Stimulated activated naive CD8-positive, alpha-beta T cell treated with anti-CD3 and anti-CD28 coated beads, Interleukin-15, Interleukin-2, amounts not matched to agents 100 ng/mL and 50 ng/mL, for 24 hours (primary cell): ENCODE measurements at regions not wholly inside any gene's neighbourhood (a gene's known extent, or its start where the extent isn't known, plus 50 kb on each side); places are given as distances from the start of the nearest gene placed in this dataset.
"Not testable (repeated sequence)": the region's sequence is repeated elsewhere in the genome, so short reads cannot be mapped to it uniquely, and the experiment has no call there.

ENCODE experiments used
- H3K27ac Mint-ChIP-seq: one replicate; pipeline ENCODE4 v1.8.0; 2021; ENCODE audit warnings: mild to moderate bottlenecking, mixed read lengths
- H3K27me3 Mint-ChIP-seq: one replicate; pipeline ENCODE4 v1.8.0; 2021; ENCODE audit warnings: mixed read lengths
- H3K36me3 Mint-ChIP-seq: one replicate; pipeline ENCODE4 v1.8.0; 2021; ENCODE audit warnings: low read depth, mixed read lengths
- H3K4me1 Mint-ChIP-seq: one replicate; pipeline ENCODE4 v1.8.0; 2021; ENCODE audit warnings: low read depth, mixed read lengths
- H3K4me3 Mint-ChIP-seq: one replicate; pipeline ENCODE4 v1.8.0; 2021; ENCODE audit warnings: mild to moderate bottlenecking, mixed read lengths
- H3K9me3 Mint-ChIP-seq: one replicate; pipeline ENCODE4 v1.8.0; 2021; ENCODE audit warnings: mixed read lengths

GRCh38 chr14:97148021-97148420, 350.8 kb downstream of the VRK1 start:
- not testable (repeated sequence) for H3K27me3 Mint-ChIP-seq, H3K9me3 Mint-ChIP-seq, H3K36me3 Mint-ChIP-seq, H3K4me3 Mint-ChIP-seq, H3K27ac Mint-ChIP-seq, H3K4me1 Mint-ChIP-seq

DNA sequence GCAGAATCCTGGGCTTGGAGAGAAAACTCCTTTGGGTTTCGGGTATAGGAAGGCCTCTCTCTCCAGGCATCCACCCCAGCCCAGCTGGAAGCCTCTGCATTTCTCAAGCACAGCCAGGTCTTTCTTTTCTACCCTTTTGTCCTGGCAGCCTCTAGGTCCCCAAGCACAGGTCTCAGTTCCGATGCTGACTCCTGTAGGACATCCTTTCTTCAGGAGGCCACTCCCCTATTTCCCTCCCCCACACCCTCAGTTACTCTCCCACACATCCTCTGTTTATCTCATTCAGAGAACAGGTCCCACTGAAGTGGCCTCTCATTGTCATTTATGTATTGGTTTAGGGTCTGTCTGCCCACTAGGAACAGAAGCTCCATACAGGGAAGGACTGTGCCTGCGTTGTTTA, 352.6 kb downstream of the VRK1 start:
- H3K36me3 Mint-ChIP-seq: no peaks in the 10 kb centered on the region
- H3K4me1 Mint-ChIP-seq: no peaks in the 10 kb centered on the region
- H3K9me3 Mint-ChIP-seq: no peaks in the 10 kb centered on the region
- H3K27ac Mint-ChIP-seq: no peak overlapping the region
- no peak overlapping the region for H3K4me3 Mint-ChIP-seq
- H3K27me3 Mint-ChIP-seq: peaks cover 6% of the 10 kb centered on the region

GRCh38 chr14:97153527-97153926, 356.3 kb downstream of the VRK1 start:
- Mint-ChIP-seq H3K4me3 (no peak overlapping the region), H3K27ac (no peak overlapping the region)

DNA sequence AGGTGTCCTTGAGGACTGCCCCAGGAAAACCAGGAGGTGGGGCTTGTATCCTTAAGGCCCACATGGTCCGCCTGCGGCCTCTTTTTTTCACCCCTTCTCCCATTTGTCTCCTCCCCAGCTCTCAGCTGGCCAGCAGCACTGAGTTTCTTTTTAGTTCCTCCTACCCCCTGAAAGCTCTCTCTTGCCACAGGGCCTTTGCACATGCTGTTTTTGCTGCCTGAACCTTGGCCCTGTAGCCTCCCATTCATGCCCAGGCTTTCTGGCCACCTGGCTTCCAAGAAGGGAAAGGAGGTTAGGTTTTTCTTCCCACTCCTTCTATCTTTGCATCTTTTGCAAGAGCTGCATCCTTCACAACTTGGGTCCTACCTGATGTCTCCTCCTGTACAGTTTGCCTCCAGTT, 358.1 kb downstream of the VRK1 start:
- Mint-ChIP-seq H3K36me3 (no peaks in the 10 kb centered on the region), H3K4me3 (no peak overlapping the region), H3K4me1 (no peaks in the 10 kb centered on the region), H3K9me3 (peaks cover 10% of the 10 kb centered on the region), H3K27me3 (peaks cover 12% of the 10 kb centered on the region), H3K27ac (no peak overlapping the region)

More at GRCh38 chr14:97153527-97153926, 356.3 kb downstream of the VRK1 start:
- Mint-ChIP-seq H3K27me3 (peaks cover 12% of the 10 kb centered on the region), H3K9me3 (no peaks in the 10 kb centered on the region), H3K4me1 (no peaks in the 10 kb centered on the region), H3K36me3 (no peaks in the 10 kb centered on the region)

GRCh38 chr14:97155814-97156213, 358.6 kb downstream of the VRK1 start:
- Mint-ChIP-seq H3K36me3 (no peaks in the 10 kb centered on the region), H3K4me3 (no peak overlapping the region), H3K27ac (no peak overlapping the region), H3K4me1 (no peaks in the 10 kb centered on the region), H3K9me3 (peaks cover 10% of the 10 kb centered on the region), H3K27me3 (peaks cover 12% of the 10 kb centered on the region)

DNA sequence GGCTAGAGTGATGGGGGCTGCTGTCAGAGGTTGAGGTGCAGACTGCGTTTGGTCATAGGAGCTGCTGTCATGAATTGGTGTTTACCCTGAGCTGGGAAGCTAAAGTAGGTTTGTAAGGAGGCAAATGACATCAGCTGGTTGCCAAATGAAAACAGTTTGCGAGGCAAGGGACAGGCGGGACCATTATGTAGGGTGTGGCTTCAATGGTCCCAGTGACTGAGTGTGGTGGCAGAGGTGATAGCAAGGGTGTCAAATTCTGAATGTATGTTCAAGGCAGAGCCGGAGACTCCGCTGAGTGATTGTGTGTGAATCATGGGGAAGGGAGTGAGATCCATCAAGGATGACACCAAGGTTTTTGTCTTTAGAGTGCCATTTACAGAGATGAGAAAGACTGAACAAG, 359.5 kb downstream of the VRK1 start:
- Mint-ChIP-seq H3K27me3 (peaks cover 12% of the 10 kb centered on the region), H3K4me3 (no peak overlapping the region), H3K27ac (no peak overlapping the region), H3K36me3 (no peaks in the 10 kb centered on the region), H3K4me1 (no peaks in the 10 kb centered on the region), H3K9me3 (peaks cover 10% of the 10 kb centered on the region)

DNA sequence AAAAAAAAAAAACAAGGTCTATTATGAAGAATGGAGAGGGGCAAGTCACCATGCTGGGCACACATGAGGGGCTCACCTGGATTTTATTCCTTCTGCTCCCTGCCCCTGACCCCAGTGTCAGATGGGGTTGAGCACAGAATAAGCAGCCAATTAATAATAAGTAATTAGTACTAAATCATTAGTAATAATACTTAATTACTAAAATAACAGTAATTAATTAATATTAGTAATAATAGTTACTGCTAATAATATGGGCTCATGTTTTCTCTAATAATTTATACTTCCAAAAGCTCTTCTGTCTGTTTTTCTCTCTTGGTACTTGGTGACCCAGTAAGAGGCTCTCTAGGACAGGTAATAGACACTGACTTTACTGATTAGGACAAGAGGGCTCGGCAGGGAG, 360.9 kb downstream of the VRK1 start:
- H3K27me3 Mint-ChIP-seq: peaks cover 12% of the 10 kb centered on the region

DNA sequence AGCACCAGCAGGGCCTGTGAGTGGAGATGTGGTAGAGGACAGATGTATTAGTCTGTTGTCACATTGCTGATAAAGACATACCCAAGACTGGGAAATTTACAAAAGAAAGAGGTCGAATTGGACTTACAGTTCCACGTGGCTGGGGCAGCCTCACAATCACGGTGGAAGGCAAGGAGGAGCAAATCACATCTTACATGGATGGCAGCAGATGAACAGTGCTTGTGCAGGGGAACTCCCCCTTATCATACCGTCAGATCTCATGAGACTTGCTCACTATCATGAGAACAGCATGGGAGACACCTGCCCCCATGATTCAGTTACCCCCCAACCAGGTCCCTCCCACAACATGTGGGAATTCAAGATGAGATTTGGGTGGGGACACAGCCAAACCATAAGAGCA, 361.9 kb downstream of the VRK1 start:
- H3K4me3 Mint-ChIP-seq: no peak overlapping the region
- H3K4me1 Mint-ChIP-seq: no peaks in the 10 kb centered on the region
- H3K9me3 Mint-ChIP-seq: peaks cover 10% of the 10 kb centered on the region
- peaks cover 12% of the 10 kb centered on the region for H3K27me3 Mint-ChIP-seq
- no peak overlapping the region for H3K27ac Mint-ChIP-seq
- no peaks in the 10 kb centered on the region for H3K36me3 Mint-ChIP-seq

More for the DNA sequence above, 360.9 kb downstream of the VRK1 start:
- Mint-ChIP-seq H3K4me1 (no peaks in the 10 kb centered on the region), H3K36me3 (no peaks in the 10 kb centered on the region), H3K9me3 (peaks cover 10% of the 10 kb centered on the region), H3K4me3 (no peak overlapping the region), H3K27ac (no peak overlapping the region)

DNA sequence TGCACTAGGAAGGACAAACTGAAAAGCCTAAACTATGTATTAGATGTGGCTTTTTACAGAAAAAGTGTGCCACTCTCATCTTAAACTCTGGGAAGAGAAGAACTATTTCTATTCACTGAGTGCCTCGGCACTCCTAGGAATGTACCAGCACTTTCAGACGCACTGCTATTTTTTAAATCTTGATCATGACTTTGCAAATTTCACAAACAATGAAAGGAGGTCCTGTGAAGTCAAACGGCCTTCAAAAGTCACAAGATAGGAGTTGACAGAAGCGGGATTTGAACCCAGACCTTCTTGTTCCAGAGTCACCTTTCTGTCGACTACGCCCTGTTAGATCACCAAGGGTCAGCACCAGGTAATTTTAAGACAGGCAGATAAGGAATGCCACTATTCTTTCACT, 365.4 kb downstream of the VRK1 start:
- no peaks in the 10 kb centered on the region for H3K4me1 Mint-ChIP-seq
- peaks cover 10% of the 10 kb centered on the region for H3K9me3 Mint-ChIP-seq

GRCh38 chr14:97164021-97164420, 366.8 kb downstream of the VRK1 start:
- Mint-ChIP-seq H3K4me1 (no peaks in the 10 kb centered on the region), H3K36me3 (no peaks in the 10 kb centered on the region), H3K4me3 (no peak overlapping the region), H3K9me3 (peaks cover 6% of the 10 kb centered on the region), H3K27ac (no peak overlapping the region), H3K27me3 (no peaks in the 10 kb centered on the region)

More for the DNA sequence above, 365.4 kb downstream of the VRK1 start:
- no peaks in the 10 kb centered on the region for H3K27me3 Mint-ChIP-seq
- no peak overlapping the region for H3K4me3 Mint-ChIP-seq
- no peak overlapping the region for H3K27ac Mint-ChIP-seq
- no peaks in the 10 kb centered on the region for H3K36me3 Mint-ChIP-seq

- H3K4me1 Mint-ChIP-seq: no peaks in the 10 kb centered on the region
- H3K4me3 Mint-ChIP-seq: no peak overlapping the region
- no peaks in the 10 kb centered on the region for H3K27me3 Mint-ChIP-seq
- H3K9me3 Mint-ChIP-seq: no peaks in the 10 kb centered on the region
- H3K36me3 Mint-ChIP-seq: no peaks in the 10 kb centered on the region
- H3K27ac Mint-ChIP-seq: no peak overlapping the region
Measured at GRCh38 chr14:97166497-97166896, 369.3 kb downstream of the VRK1 start.

- not testable (repeated sequence) for H3K36me3 Mint-ChIP-seq, H3K27ac Mint-ChIP-seq, H3K27me3 Mint-ChIP-seq, H3K9me3 Mint-ChIP-seq, H3K4me1 Mint-ChIP-seq, H3K4me3 Mint-ChIP-seq
Measured at GRCh38 chr14:97167577-97167976, 370.4 kb downstream of the VRK1 start.

DNA sequence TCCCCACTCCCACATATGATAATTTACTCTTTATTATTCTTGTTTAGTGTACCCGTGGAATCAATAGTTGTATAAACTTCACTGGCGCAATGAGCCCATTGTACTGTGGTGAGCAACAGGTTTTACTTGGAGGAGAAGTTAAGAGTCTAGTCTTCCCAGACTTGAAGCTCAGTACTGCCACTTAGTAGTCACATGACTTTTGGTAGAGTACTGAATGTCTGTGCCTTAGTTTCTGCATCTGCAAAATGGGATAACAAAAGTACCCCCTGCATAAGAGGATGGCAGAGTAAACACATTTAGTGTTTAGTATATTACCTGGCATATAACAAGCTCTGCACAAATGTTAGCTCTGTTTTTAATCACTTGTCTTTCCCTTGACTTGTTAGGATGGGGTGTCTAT, 375.5 kb downstream of the VRK1 start:
- Mint-ChIP-seq H3K4me3 (no peak overlapping the region), H3K27ac (no peak overlapping the region), H3K36me3 (no peaks in the 10 kb centered on the region), H3K9me3 (peaks cover 8% of the 10 kb centered on the region), H3K27me3 (no peaks in the 10 kb centered on the region), H3K4me1 (peaks cover 6% of the 10 kb centered on the region)

- H3K4me3 Mint-ChIP-seq: no peak overlapping the region
- H3K9me3 Mint-ChIP-seq: peaks cover 18% of the 10 kb centered on the region
- H3K4me1 Mint-ChIP-seq: peaks cover 43% of the 10 kb centered on the region
- H3K27me3 Mint-ChIP-seq: no peaks in the 10 kb centered on the region
- H3K36me3 Mint-ChIP-seq: no peaks in the 10 kb centered on the region
- no peak overlapping the region for H3K27ac Mint-ChIP-seq
Measured at GRCh38 chr14:97177016-97177415, 379.8 kb downstream of the VRK1 start.

DNA sequence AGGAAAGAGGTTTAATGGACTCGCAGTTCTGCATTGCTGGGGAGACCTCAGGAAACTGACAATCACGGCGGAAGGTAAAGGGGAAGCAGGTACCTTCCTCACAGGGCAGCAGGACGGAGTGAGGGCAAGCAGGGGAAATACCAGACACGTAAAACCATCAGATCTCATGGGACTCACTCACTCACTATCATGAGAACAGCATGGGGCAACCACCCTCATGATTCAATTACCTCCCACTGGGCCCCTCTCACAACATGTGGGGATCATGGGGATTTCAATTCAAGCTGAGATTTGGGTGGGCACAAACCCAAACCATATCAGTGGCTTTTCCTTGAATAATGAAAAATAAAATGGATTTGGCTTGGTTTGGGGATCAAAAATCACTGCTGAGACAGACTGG, 380.5 kb downstream of the VRK1 start:
- Mint-ChIP-seq H3K4me1 (peaks cover 43% of the 10 kb centered on the region), H3K4me3 (no peak overlapping the region), H3K27ac (no peak overlapping the region)

GRCh38 chr14:97178781-97179180, 381.6 kb downstream of the VRK1 start:
- H3K4me3 Mint-ChIP-seq: no peak overlapping the region
- peak overlapping the region; percentile 96 for H3K27ac Mint-ChIP-seq
- peaks cover 43% of the 10 kb centered on the region for H3K4me1 Mint-ChIP-seq
- no peaks in the 10 kb centered on the region for H3K36me3 Mint-ChIP-seq
- peaks cover 10% of the 10 kb centered on the region for H3K9me3 Mint-ChIP-seq
- no peaks in the 10 kb centered on the region for H3K27me3 Mint-ChIP-seq

More for the DNA sequence above, 380.5 kb downstream of the VRK1 start:
- H3K27me3 Mint-ChIP-seq: no peaks in the 10 kb centered on the region
- no peaks in the 10 kb centered on the region for H3K36me3 Mint-ChIP-seq
- peaks cover 12% of the 10 kb centered on the region for H3K9me3 Mint-ChIP-seq
